H9 (cell line): ENCODE measurements at regions not wholly inside any gene's neighbourhood (a gene's known extent, or its start where the extent isn't known, plus 50 kb on each side); places are given as distances from the start of the nearest gene placed in this dataset.

ENCODE experiments used
- DNase-seq: peaks from one replicate; pipeline ENCODE4 v3.0.0-alpha.2; 2017
- H2AFZ ChIP-seq: one replicate; pipeline ENCODE4 v1.6.1; 2013; ENCODE audit warnings: mild to moderate bottlenecking, low read length, control low read depth, moderate library complexity
- H2AK5ac ChIP-seq: 2 replicates; pipeline ENCODE4 v1.6.1; 2013; ENCODE audit warnings: low read length, control low read depth, mixed read lengths; ENCODE audit not compliant: insufficient read length
- H2BK120ac ChIP-seq: one replicate; pipeline ENCODE4 v1.6.1; 2013; ENCODE audit warnings: low read depth, mild to moderate bottlenecking, low read length, control low read depth, inconsistent platforms; ENCODE audit not compliant: poor library complexity, severe bottlenecking
- H2BK12ac ChIP-seq: 2 replicates; pipeline ENCODE4 v1.6.1; 2013; ENCODE audit warnings: low read length, control low read depth, mixed read lengths, low read depth; ENCODE audit not compliant: insufficient read length
- H2BK15ac ChIP-seq: 2 replicates; pipeline ENCODE4 v1.6.1; 2013; ENCODE audit warnings: low read depth, low read length, control low read depth
- H2BK20ac ChIP-seq: one replicate; pipeline ENCODE4 v1.6.1; 2013; ENCODE audit warnings: low read depth, mild to moderate bottlenecking, low read length, control low read depth, inconsistent platforms; ENCODE audit not compliant: poor library complexity, severe bottlenecking
- H2BK5ac ChIP-seq: 2 replicates; pipeline ENCODE4 v1.6.1; 2013; ENCODE audit warnings: low read length, control low read depth, mixed read lengths; ENCODE audit not compliant: insufficient read length
- H3K14ac ChIP-seq: 2 replicates; pipeline ENCODE4 v1.6.1; 2013; ENCODE audit warnings: low read length, control low read depth; ENCODE audit not compliant: insufficient read depth
- H3K18ac ChIP-seq: 2 replicates; pipeline ENCODE4 v1.6.1; 2013; ENCODE audit warnings: low read depth, mild to moderate bottlenecking, mixed read lengths, low read length, control low read depth; ENCODE audit not compliant: insufficient read length
- H3K23ac ChIP-seq: 2 replicates; pipeline ENCODE4 v1.6.1; 2013; ENCODE audit warnings: low read length, control low read depth, mixed read lengths, low read depth; ENCODE audit not compliant: insufficient read length
- H3K23me2 ChIP-seq: 2 replicates; pipeline ENCODE4 v1.6.1; 2013; ENCODE audit warnings: low read depth, mild to moderate bottlenecking, mixed read lengths, low read length, control low read depth; ENCODE audit not compliant: insufficient read length, poor library complexity, severe bottlenecking
- H3K27ac ChIP-seq: 2 replicates; pipeline ENCODE4 v1.5.1; 2013; ENCODE audit warnings: low read length, control low read depth, mixed read lengths, low read depth; ENCODE audit not compliant: insufficient read length
- H3K27me3 ChIP-seq: 2 replicates; pipeline ENCODE4 v1.6.1; 2013; ENCODE audit warnings: low read length, control low read depth, inconsistent platforms; ENCODE audit not compliant: insufficient read depth
- H3K4ac ChIP-seq: 2 replicates; pipeline ENCODE4 v1.6.1; 2013; ENCODE audit warnings: low read depth, mild to moderate bottlenecking, control low read depth, inconsistent platforms, low read length, moderate library complexity
- H3K4me1 ChIP-seq: 2 replicates; pipeline ENCODE4 v1.6.1; 2013; ENCODE audit warnings: low read length, control low read depth, inconsistent platforms; ENCODE audit not compliant: insufficient read depth
- H3K4me2 ChIP-seq: 2 replicates; pipeline ENCODE4 v1.6.1; 2013; ENCODE audit warnings: low read length, control low read depth, mixed read lengths; ENCODE audit not compliant: insufficient read length, insufficient read depth
- H3K56ac ChIP-seq: 2 replicates; pipeline ENCODE4 v1.6.1; 2013; ENCODE audit warnings: low read depth, mild to moderate bottlenecking, mixed read lengths, low read length, control low read depth; ENCODE audit not compliant: insufficient read length
- H3K79me1 ChIP-seq: 2 replicates; pipeline ENCODE4 v1.6.1; 2013; ENCODE audit warnings: low read depth, mild to moderate bottlenecking, moderate library complexity, low read length, control low read depth, inconsistent platforms; ENCODE audit not compliant: insufficient read depth, poor library complexity, severe bottlenecking
- H3K79me2 ChIP-seq: 2 replicates; pipeline ENCODE4 v1.6.1; 2013; ENCODE audit warnings: low read length, control low read depth, inconsistent platforms; ENCODE audit not compliant: insufficient read depth
- H3K9ac ChIP-seq: 2 replicates; pipeline ENCODE4 v1.6.1; 2013; ENCODE audit warnings: low read length, control low read depth, mixed read lengths; ENCODE audit not compliant: insufficient read length; ENCODE audit errors: extremely low read depth
- H3K9me3 ChIP-seq: one replicate; pipeline ENCODE4 v1.6.1; 2013; ENCODE audit warnings: low read depth, low read length, inconsistent platforms; ENCODE audit not compliant: control insufficient read depth
- H3T11ph ChIP-seq: one replicate; pipeline ENCODE4 v1.6.1; 2013; ENCODE audit warnings: mild to moderate bottlenecking, low read length, control low read depth, inconsistent platforms
- H4K20me1 ChIP-seq: one replicate; pipeline ENCODE4 v1.6.1; 2013; ENCODE audit not compliant: control insufficient read depth, insufficient read length, insufficient read depth
- H4K5ac ChIP-seq: 2 replicates; pipeline ENCODE4 v1.6.1; 2013; ENCODE audit warnings: low read depth, mild to moderate bottlenecking, mixed read lengths, low read length, control low read depth; ENCODE audit not compliant: insufficient read length
- H4K8ac ChIP-seq: replicated peaks from 2 replicates; pipeline ENCODE4 v1.6.1; 2013; ENCODE audit warnings: low read length, control low read depth, mixed read lengths, low read depth; ENCODE audit not compliant: insufficient read length
- H4K91ac ChIP-seq: 2 replicates; pipeline ENCODE4 v1.6.1; 2013; ENCODE audit warnings: low read depth, mild to moderate bottlenecking, moderate library complexity, mixed read lengths, low read length, control low read depth; ENCODE audit not compliant: insufficient read length
- H3K27ac Mint-ChIP-seq, 3 experiments: 2 replicates in 2 of 3; 3 replicates in 1 of 3; pipeline ENCODE4 v1.8.0; 2020 to 2021; ENCODE audit warnings: mixed read lengths in 3 of 3, mild to moderate bottlenecking in 1 of 3, moderate library complexity in 1 of 3
- H3K27me3 Mint-ChIP-seq: 2 replicates; pipeline ENCODE4 v1.8.0; 2021; ENCODE audit warnings: low read depth, mild to moderate bottlenecking, moderate library complexity, mixed read lengths
- H3K36me3 Mint-ChIP-seq, 3 experiments: 2 replicates in 2 of 3; 3 replicates in 1 of 3; pipeline ENCODE4 v1.8.0; 2020 to 2021; ENCODE audit warnings: low read depth in 3 of 3, mixed read lengths in 3 of 3; ENCODE audit not compliant: insufficient read depth in 1 of 3
- H3K4me1 Mint-ChIP-seq, 2 experiments: 2 replicates each; pipeline ENCODE4 v1.8.0; 2020; ENCODE audit warnings: mixed read lengths in 2 of 2
- H3K4me3 Mint-ChIP-seq, 2 experiments: 2 replicates in 1 of 2; 3 replicates in 1 of 2; pipeline ENCODE4 v1.8.0; 2020 to 2021; ENCODE audit warnings: mild to moderate bottlenecking in 2 of 2, mixed read lengths in 2 of 2, moderate library complexity in 1 of 2
- H3K9me3 Mint-ChIP-seq, 2 experiments: 2 replicates in 1 of 2; 3 replicates in 1 of 2; pipeline ENCODE4 v1.8.0; 2020; ENCODE audit warnings: mild to moderate bottlenecking in 2 of 2, mixed read lengths in 2 of 2, moderate library complexity in 1 of 2
- WGBS: extraction: QIAGEN DNeasy Blood & Tissue Kit; methylation state at CpG from one replicate; pipeline ENCODE4 v1.1.7; 2013; ENCODE audit warnings: missing lambda C conversion rate, low lambda C conversion rate, mixed read lengths; ENCODE audit not compliant: insufficient read length; ENCODE audit errors: extremely low coverage; 5-methylcytosine and 5-hydroxymethylcytosine counted together
- TF ChIP-seq, protein P1 (sequence below): fragments of 200-600 bp; sonication (generic); conservative IDR thresholded peaks from 3 replicates; pipeline ENCODE4 v1.8.0; 2021; ENCODE audit warnings: antibody characterized with exemption, mild to moderate bottlenecking

GRCh38 chr17:71396711-71397110, 724.1 kb upstream of the SOX9 start:
- Histone ChIP-seq H3K27ac (no peak overlapping the region), H3K27me3 (no peaks in the 10 kb centered on the region), H3K23ac (no peak overlapping the region), H4K8ac (no peak overlapping the region), H3K14ac (no peak overlapping the region), H4K91ac (no peak overlapping the region), H3K4ac (no peak overlapping the region), H4K20me1 (no peaks in the 10 kb centered on the region), H3K9me3 (no peaks in the 10 kb centered on the region), H2BK20ac (no peak overlapping the region), H3T11ph (no peak overlapping the region), H2BK5ac (no peak overlapping the region), H3K9ac (no peak overlapping the region), H3K79me2 (no peaks in the 10 kb centered on the region), H3K23me2 (no peaks in the 10 kb centered on the region), H3K56ac (no peak overlapping the region), H2BK15ac (no peak overlapping the region), H2AFZ (no peak overlapping the region), H3K4me2 (no peak overlapping the region), H3K4me1 (no peaks in the 10 kb centered on the region; the same call in 1 of the 2 replicates), H2BK12ac (no peak overlapping the region), H2AK5ac (no peak overlapping the region), H2BK120ac (no peak overlapping the region), H3K79me1 (no peaks in the 10 kb centered on the region), H4K5ac (no peak overlapping the region), H3K18ac (no peak overlapping the region)
- Mint-ChIP-seq H3K27ac (no peak overlapping the region), H3K27me3 (no peaks in the 10 kb centered on the region), H3K36me3 (no peaks in the 10 kb centered on the region), H3K4me3 (no peak overlapping the region), H3K9me3 (no peaks in the 10 kb centered on the region; a peak in 1 of 5 replicates), H3K4me1 (peaks cover 8 to 9% of the 10 kb centered on the region in 2 experiments)
- no peak for DNase-seq
- TF ChIP-seq, protein P1, sequence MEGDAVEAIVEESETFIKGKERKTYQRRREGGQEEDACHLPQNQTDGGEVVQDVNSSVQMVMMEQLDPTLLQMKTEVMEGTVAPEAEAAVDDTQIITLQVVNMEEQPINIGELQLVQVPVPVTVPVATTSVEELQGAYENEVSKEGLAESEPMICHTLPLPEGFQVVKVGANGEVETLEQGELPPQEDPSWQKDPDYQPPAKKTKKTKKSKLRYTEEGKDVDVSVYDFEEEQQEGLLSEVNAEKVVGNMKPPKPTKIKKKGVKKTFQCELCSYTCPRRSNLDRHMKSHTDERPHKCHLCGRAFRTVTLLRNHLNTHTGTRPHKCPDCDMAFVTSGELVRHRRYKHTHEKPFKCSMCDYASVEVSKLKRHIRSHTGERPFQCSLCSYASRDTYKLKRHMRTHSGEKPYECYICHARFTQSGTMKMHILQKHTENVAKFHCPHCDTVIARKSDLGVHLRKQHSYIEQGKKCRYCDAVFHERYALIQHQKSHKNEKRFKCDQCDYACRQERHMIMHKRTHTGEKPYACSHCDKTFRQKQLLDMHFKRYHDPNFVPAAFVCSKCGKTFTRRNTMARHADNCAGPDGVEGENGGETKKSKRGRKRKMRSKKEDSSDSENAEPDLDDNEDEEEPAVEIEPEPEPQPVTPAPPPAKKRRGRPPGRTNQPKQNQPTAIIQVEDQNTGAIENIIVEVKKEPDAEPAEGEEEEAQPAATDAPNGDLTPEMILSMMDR, result no peak
- WGBS, result no CpG with 5 or more reads among the region's 3 CpGs
